Cerebellar cortex (tissue), 1 donor: ENCODE measurements at regions not wholly inside any gene's neighbourhood (a gene's known extent, or its start where the extent isn't known, plus 50 kb on each side); places are given as distances from the start of the nearest gene placed in this dataset.
"Not testable (repeated sequence)": the region's sequence is repeated elsewhere in the genome, so short reads cannot be mapped to it uniquely, and the experiment has no call there.

Source experiments
- DNase-seq: peaks from one replicate; pipeline ENCODE4 v3.0.0-alpha.2; 2015; ENCODE audit warnings: low spot score

DNA sequence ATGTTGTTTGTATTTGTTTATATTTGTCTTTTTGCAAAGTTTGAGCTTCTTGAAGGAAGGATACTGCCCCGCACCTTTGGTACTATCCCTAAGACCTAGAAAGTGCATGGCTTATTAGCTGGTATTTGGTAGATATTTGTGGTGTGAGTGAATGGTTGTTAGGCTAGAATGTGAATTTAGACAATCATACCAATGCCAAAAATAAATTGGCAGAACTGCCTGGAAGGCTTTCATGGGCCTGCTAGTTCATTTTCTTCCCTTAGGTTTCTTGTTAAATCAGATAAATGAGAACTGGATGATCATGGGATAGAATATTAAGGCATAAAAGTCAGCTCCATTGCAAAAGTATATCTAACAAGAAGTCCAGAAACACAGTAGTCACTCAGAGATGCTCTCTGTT is 147.5 kb upstream of the TSLP start:
- no peak for DNase-seq

- DNase-seq = no peak
Measured at GRCh38 chr5:110925398-110925797, 146.1 kb upstream of the TSLP start.

DNA sequence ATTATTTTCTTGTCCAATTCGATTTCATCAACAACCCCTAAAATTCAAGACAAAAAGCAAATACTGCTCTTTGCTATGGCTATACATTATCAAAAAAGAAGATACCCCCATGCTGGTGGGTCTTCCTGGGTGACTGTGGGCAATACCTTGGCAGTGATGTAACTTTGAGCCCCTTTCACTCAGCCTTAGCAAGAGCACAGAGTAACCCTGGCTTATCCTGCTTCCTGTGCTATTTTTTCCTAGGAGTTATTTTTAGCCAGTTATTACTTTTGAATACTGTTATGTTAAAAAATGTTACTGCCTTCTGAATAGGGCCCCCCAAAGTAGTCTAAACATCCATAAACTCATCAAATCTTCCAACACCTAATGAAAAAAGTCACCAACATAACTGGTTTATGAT is 145.6 kb upstream of the TSLP start:
- no peak for DNase-seq

- no peak for DNase-seq
Measured at GRCh38 chr5:110932755-110933488, 138.6 kb upstream of the TSLP start.

GRCh38 chr5:110940136-110940535 is 131.4 kb upstream of the TSLP start:
- DNase-seq = no peak

DNA sequence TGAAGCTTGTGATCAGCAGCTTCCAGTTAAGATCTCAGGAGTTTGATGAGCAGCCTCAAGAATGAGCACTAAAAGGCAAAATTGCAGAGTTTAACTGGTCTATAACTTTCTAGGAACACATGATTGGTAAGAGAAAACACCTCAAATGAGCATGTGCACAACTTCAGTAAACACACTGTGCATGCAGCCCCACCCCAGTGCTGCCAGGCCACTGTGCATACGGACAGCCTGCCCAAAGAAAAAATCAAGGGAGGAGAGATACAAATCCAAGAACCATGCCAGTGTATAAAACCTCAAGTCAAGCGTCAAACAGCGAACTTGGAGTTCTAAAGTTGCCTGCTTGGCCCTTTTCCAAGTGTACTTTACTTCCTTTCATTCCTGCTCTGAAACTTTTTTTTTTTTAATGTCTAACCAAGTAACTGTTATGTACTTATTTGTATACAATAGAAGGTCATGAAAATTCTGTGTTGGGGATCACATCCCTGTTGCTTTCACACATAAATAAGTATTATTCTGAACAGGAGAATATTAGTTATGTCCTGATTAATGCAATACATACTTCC is 125.6 kb upstream of the TSLP start:
- DNase-seq = no peak

DNA sequence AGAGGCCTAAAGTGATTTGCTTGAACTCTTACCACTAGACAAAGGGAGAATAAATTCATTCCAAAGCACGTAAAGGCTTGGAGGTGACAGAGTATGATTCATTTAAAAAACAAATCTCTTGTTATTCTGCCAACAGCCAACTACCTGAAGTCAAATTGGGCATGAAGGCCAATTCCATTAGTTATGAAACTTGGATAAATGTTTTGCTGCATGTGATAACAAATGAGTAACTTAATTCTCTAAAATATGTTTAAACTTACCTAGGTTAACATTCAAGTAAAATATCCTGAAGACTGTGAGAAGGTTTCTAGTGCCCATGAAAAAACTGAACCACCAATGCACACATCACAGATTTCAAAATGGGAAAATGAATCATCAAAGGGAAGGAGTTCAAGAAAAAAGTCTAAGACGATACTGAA is 120.1 kb upstream of the TSLP start:
- no peak for DNase-seq

GRCh38 chr5:110956280-110956912 is 115.1 kb upstream of the TSLP start:
- no peak for DNase-seq

- no peak for DNase-seq
Measured at GRCh38 chr5:110956913-110957813, 114.3 kb upstream of the TSLP start.

- DNase-seq = no peak
Measured at GRCh38 chr5:110957934-110958333, 113.6 kb upstream of the TSLP start.

- DNase-seq = no peak
Measured at GRCh38 chr5:110963495-110963894, 108.0 kb upstream of the TSLP start.

GRCh38 chr5:110965773-110966581 is 105.5 kb upstream of the TSLP start:
- DNase-seq = no peak

- DNase-seq = no peak
Measured at GRCh38 chr5:110968246-110969005, 103.1 kb upstream of the TSLP start.

- DNase-seq = no peak
Measured at GRCh38 chr5:110969502-110969901, 102.0 kb upstream of the TSLP start.

DNA sequence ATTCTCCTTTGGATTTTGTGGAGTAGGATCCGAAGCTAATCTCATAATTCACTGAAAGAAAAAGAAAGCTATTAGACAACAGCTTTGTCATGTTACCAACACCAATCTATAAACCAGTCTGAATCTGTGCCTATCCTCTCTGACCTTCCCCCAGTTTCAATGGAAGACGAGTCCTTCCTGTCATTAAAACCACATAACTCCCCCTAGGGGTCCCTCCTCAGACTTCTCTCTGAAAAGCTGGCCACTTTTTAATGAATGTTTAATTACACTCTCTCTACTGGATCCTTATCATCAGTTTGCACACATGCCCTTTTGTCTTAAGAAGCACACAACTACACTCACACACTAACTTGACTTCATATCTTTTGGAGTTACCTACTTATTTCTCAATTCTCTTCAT is 98.0 kb upstream of the TSLP start:
- DNase-seq = no peak

GRCh38 chr5:110977915-110978314 is 93.6 kb upstream of the TSLP start:
- no peak for DNase-seq

GRCh38 chr5:110985882-110986281 is 85.6 kb upstream of the TSLP start:
- DNase-seq = not testable (repeated sequence)

GRCh38 chr5:110987573-110987972 is 83.9 kb upstream of the TSLP start:
- DNase-seq = not testable (repeated sequence)

- DNase-seq = no peak
Measured at GRCh38 chr5:110996742-110997141, 74.8 kb upstream of the TSLP start.

GRCh38 chr5:111002036-111002435 is 69.5 kb upstream of the TSLP start:
- DNase-seq = no peak

- DNase-seq = no peak
Measured at GRCh38 chr5:111003623-111004022, 67.9 kb upstream of the TSLP start.
